PC-9 (cell line): ENCODE measurements at regions not wholly inside any gene's neighbourhood (a gene's known extent, or its start where the extent isn't known, plus 50 kb on each side); places are given as distances from the start of the nearest gene placed in this dataset.

Experiments
- EZH2 ChIP-seq: fragments of 200-600 bp; sonication (generic); IDR thresholded peaks from 2 replicates; pipeline ENCODE4 v1.8.0; 2017; ENCODE audit warnings: antibody characterized with exemption, low read depth
- TF ChIP-seq, protein P1 (sequence below): fragments of 200-600 bp; sonication (generic); conservative IDR thresholded peaks from 2 replicates; pipeline ENCODE4 v1.6.1; 2017; ENCODE audit warnings: mixed run types, antibody characterized with exemption, mild to moderate bottlenecking, moderate library complexity

DNA sequence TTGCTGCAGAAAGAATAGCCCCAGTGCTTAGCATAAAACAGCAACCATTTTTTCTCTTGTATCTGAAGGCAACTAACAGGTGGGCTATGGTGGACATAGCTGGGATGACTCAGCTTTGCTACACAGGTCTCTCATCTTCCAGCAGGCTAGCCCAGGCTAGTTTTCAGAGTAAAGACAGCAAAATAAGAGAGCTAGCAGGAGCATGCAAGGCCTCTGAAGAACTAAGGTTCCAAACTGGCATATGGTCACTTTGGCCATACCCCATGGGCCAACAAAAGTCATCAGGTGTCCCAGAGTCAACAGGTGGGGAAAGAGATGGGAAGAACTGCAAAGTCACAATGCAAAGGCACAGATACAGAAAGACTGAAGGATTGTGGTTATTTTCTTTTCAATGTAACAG, 571.6 kb upstream of the MGMT start:
- TF ChIP-seq, protein P1, sequence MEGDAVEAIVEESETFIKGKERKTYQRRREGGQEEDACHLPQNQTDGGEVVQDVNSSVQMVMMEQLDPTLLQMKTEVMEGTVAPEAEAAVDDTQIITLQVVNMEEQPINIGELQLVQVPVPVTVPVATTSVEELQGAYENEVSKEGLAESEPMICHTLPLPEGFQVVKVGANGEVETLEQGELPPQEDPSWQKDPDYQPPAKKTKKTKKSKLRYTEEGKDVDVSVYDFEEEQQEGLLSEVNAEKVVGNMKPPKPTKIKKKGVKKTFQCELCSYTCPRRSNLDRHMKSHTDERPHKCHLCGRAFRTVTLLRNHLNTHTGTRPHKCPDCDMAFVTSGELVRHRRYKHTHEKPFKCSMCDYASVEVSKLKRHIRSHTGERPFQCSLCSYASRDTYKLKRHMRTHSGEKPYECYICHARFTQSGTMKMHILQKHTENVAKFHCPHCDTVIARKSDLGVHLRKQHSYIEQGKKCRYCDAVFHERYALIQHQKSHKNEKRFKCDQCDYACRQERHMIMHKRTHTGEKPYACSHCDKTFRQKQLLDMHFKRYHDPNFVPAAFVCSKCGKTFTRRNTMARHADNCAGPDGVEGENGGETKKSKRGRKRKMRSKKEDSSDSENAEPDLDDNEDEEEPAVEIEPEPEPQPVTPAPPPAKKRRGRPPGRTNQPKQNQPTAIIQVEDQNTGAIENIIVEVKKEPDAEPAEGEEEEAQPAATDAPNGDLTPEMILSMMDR, result no peak
- no peak for TF ChIP-seq EZH2
